WERI-Rb-1 (cell line): ENCODE measurements at regions not wholly inside any gene's neighbourhood (a gene's known extent, or its start where the extent isn't known, plus 50 kb on each side); places are given as distances from the start of the nearest gene placed in this dataset.

ENCODE experiments used
- DNase-seq: peaks from one replicate; pipeline ENCODE4 v3.0.0-alpha.2; 2020
- H3K27ac ChIP-seq: fragments of 250-450 bp; sonication (Bioruptor Pico); 2 replicates; pipeline ENCODE4 v1.5.1; 2020; ENCODE audit warnings: mild to moderate bottlenecking, moderate library complexity
- H3K27me3 ChIP-seq: fragments of 250-450 bp; sonication (Bioruptor Pico); 2 replicates; pipeline ENCODE4 v1.5.1; 2021; ENCODE audit warnings: mild to moderate bottlenecking, low read depth, moderate library complexity; ENCODE audit not compliant: insufficient read depth, severe bottlenecking
- H3K36me3 ChIP-seq: fragments of 250-450 bp; sonication (Bioruptor Pico); 2 replicates; pipeline ENCODE4 v1.5.1; 2020; ENCODE audit warnings: mild to moderate bottlenecking, moderate library complexity
- H3K4me3 ChIP-seq: 2 replicates; pipeline ENCODE4 v1.5.1; 2011; ENCODE audit warnings: low read depth, mild to moderate bottlenecking, control low read depth, low read length
- H3K9me3 ChIP-seq: fragments of 250-450 bp; sonication (Bioruptor Pico); 2 replicates; pipeline ENCODE4 v1.5.1; 2021; ENCODE audit warnings: mild to moderate bottlenecking, moderate library complexity; ENCODE audit not compliant: severe bottlenecking
- CTCF ChIP-seq: IDR thresholded peaks from 2 replicates; pipeline ENCODE4 v1.5.1; 2011; ENCODE audit warnings: low read depth, mild to moderate bottlenecking, control low read depth, inconsistent platforms, low read length

- DNase-seq = no peak
- Histone ChIP-seq H3K27me3 (no peaks in the 10 kb centered on the region), H3K4me3 (no peak overlapping the region), H3K27ac (no peak overlapping the region), H3K9me3 (no peaks in the 10 kb centered on the region), H3K36me3 (no peaks in the 10 kb centered on the region)
- TF ChIP-seq CTCF = no peak
Observed at GRCh38 chr6:93817937-93818336, 398.6 kb upstream of the EPHA7 start.

GRCh38 chr6:93806409-93807270, 387.3 kb upstream of the EPHA7 start:
- no peaks in the 10 kb centered on the region for H3K36me3 ChIP-seq
- no peak for DNase-seq
- H3K4me3 ChIP-seq = no peak overlapping the region
- TF ChIP-seq CTCF = no peak
- no peaks in the 10 kb centered on the region for H3K27me3 ChIP-seq
- no peaks in the 10 kb centered on the region for H3K9me3 ChIP-seq
- H3K27ac ChIP-seq = no peak overlapping the region

GRCh38 chr6:93801101-93801847, 381.9 kb upstream of the EPHA7 start:
- H3K9me3 ChIP-seq = no peaks in the 10 kb centered on the region
- H3K4me3 ChIP-seq = no peak overlapping the region
- no peaks in the 10 kb centered on the region for H3K27me3 ChIP-seq
- H3K36me3 ChIP-seq = no peaks in the 10 kb centered on the region
- no peak overlapping the region for H3K27ac ChIP-seq
- TF ChIP-seq CTCF = no peak
- DNase-seq = no peak

- Histone ChIP-seq H3K27me3 (no peaks in the 10 kb centered on the region), H3K4me3 (no peak overlapping the region), H3K9me3 (no peaks in the 10 kb centered on the region), H3K36me3 (no peaks in the 10 kb centered on the region), H3K27ac (no peak overlapping the region)
- no peak for DNase-seq
- TF ChIP-seq CTCF = no peak
Observed at GRCh38 chr6:93799226-93799625, 379.9 kb upstream of the EPHA7 start.

GRCh38 chr6:93794166-93794565, 374.8 kb upstream of the EPHA7 start:
- no peaks in the 10 kb centered on the region for H3K36me3 ChIP-seq
- TF ChIP-seq CTCF = no peak
- H3K4me3 ChIP-seq = no peak overlapping the region
- H3K27me3 ChIP-seq = no peaks in the 10 kb centered on the region
- no peak for DNase-seq
- H3K9me3 ChIP-seq = no peaks in the 10 kb centered on the region
- H3K27ac ChIP-seq = no peak overlapping the region
